ENCODE measurements at regions not wholly inside any gene's neighbourhood (a gene's known extent, or its start where the extent isn't known, plus 50 kb on each side); places are given as distances from the start of the nearest gene placed in this dataset.

- H3K79me2 ChIP-seq (ENCODE audit: insufficient read depth), result no peaks in the 10 kb centered on the region
- no peaks in the 10 kb centered on the region for H3K27me3 ChIP-seq (ENCODE audit: insufficient read depth)
- no peaks in the 10 kb centered on the region for H3F3A ChIP-seq (replicated peaks; ENCODE audit: insufficient read depth)
- no peak for DNase-seq
- H2AFZ ChIP-seq (ENCODE audit: low read depth), result no peak overlapping the region
- H3K9me2 ChIP-seq, result no peaks in the 10 kb centered on the region
- H3K4me3 ChIP-seq (ENCODE audit: low read depth in 2 of 2, low read length in 1 of 2), result no peak overlapping the region
- H3K4me2 ChIP-seq, result no peak overlapping the region
- no peaks in the 10 kb centered on the region for H3K9me3 ChIP-seq
- ChIA-PET POLR2A (no interaction called here), CTCF (no interaction called here)
- TF ChIP-seq, protein P1, sequence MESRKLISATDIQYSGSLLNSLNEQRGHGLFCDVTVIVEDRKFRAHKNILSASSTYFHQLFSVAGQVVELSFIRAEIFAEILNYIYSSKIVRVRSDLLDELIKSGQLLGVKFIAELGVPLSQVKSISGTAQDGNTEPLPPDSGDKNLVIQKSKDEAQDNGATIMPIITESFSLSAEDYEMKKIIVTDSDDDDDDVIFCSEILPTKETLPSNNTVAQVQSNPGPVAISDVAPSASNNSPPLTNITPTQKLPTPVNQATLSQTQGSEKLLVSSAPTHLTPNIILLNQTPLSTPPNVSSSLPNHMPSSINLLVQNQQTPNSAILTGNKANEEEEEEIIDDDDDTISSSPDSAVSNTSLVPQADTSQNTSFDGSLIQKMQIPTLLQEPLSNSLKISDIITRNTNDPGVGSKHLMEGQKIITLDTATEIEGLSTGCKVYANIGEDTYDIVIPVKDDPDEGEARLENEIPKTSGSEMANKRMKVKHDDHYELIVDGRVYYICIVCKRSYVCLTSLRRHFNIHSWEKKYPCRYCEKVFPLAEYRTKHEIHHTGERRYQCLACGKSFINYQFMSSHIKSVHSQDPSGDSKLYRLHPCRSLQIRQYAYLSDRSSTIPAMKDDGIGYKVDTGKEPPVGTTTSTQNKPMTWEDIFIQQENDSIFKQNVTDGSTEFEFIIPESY (IDR thresholded peaks at IDR 0.05; ENCODE audit: borderline replicate concordance, low read depth), result no peak
- no peak for TF ChIP-seq NRF1 (IDR thresholded peaks at IDR 0.05; ENCODE audit: low read depth, low read length)
- H3K36me3 ChIP-seq (replicated peaks in 1 of 2; ENCODE audit: control insufficient read depth in 1 of 2, insufficient read depth in 2 of 2, low read length in 1 of 2), result no peaks in the 10 kb centered on the region
- no peaks in the 10 kb centered on the region for H4K20me1 ChIP-seq (ENCODE audit: insufficient read depth)
- H3K4me1 ChIP-seq (ENCODE audit: control insufficient read depth in 1 of 2, insufficient read depth in 2 of 2, low read depth in 1 of 2, low read length in 1 of 2), result no peaks in the 10 kb centered on the region
- no peak overlapping the region for H3K9ac ChIP-seq
- WGBS (ENCODE audit: low lambda C conversion rate), result 10% methylated on average over 2 of the region's 2 CpGs
- H3K27ac ChIP-seq (ENCODE audit: low read depth in 2 of 2, low read length in 1 of 2), result no peak overlapping the region
Measured at GRCh38 chr1:96034006-96034405, 687.6 kb upstream of the PTBP2 start.

- H3K27me3 ChIP-seq (ENCODE audit: insufficient read depth), result no peaks in the 10 kb centered on the region
- no peak overlapping the region for H3K9ac ChIP-seq
- H2AFZ ChIP-seq (ENCODE audit: low read depth), result no peak overlapping the region
- ChIA-PET POLR2A (no interaction called here), CTCF (interaction anchor here (1.0 kb wide), 1 partner anchor 14 kb away, joined by 4 read pairs; no protein-coding TSS in a partner anchor)
- no peak overlapping the region for H3K4me3 ChIP-seq (ENCODE audit: low read depth in 2 of 2, low read length in 1 of 2)
- no peak for DNase-seq
- 28% methylated on average over 3 of the region's 3 CpGs for WGBS (ENCODE audit: low lambda C conversion rate)
- H4K20me1 ChIP-seq (ENCODE audit: insufficient read depth), result no peaks in the 10 kb centered on the region
- H3K4me2 ChIP-seq, result no peak overlapping the region
- H3K4me1 ChIP-seq (ENCODE audit: control insufficient read depth in 1 of 2, insufficient read depth in 2 of 2, low read depth in 1 of 2, low read length in 1 of 2), result no peaks in the 10 kb centered on the region
- no peak overlapping the region for H3K27ac ChIP-seq (ENCODE audit: low read depth in 2 of 2, low read length in 1 of 2)
- H3K79me2 ChIP-seq (ENCODE audit: insufficient read depth), result no peaks in the 10 kb centered on the region
- no peaks in the 10 kb centered on the region for H3K36me3 ChIP-seq (replicated peaks in 1 of 2; ENCODE audit: control insufficient read depth in 1 of 2, insufficient read depth in 2 of 2, low read length in 1 of 2)
- H3K9me2 ChIP-seq, result no peaks in the 10 kb centered on the region
- H3F3A ChIP-seq (replicated peaks; ENCODE audit: insufficient read depth), result no peaks in the 10 kb centered on the region
- TF ChIP-seq SMC3 (IDR thresholded peaks at IDR 0.05; ENCODE audit: low read depth, low read length) (no peak), TEAD4 (IDR thresholded peaks at IDR 0.05; ENCODE audit: borderline replicate concordance, insufficient read depth) (no peak), MXI1 (IDR thresholded peaks at IDR 0.05; ENCODE audit: low read depth, low read length) (no peak), ELF1 (IDR thresholded peaks at IDR 0.05) (no peak), CHD2 (IDR thresholded peaks at IDR 0.05; ENCODE audit: low read length, partially characterized antibody) (no peak), MEF2A (IDR thresholded peaks at IDR 0.05; ENCODE audit: borderline replicate concordance, low read depth) (no peak)
- TF ChIP-seq, protein P2, sequence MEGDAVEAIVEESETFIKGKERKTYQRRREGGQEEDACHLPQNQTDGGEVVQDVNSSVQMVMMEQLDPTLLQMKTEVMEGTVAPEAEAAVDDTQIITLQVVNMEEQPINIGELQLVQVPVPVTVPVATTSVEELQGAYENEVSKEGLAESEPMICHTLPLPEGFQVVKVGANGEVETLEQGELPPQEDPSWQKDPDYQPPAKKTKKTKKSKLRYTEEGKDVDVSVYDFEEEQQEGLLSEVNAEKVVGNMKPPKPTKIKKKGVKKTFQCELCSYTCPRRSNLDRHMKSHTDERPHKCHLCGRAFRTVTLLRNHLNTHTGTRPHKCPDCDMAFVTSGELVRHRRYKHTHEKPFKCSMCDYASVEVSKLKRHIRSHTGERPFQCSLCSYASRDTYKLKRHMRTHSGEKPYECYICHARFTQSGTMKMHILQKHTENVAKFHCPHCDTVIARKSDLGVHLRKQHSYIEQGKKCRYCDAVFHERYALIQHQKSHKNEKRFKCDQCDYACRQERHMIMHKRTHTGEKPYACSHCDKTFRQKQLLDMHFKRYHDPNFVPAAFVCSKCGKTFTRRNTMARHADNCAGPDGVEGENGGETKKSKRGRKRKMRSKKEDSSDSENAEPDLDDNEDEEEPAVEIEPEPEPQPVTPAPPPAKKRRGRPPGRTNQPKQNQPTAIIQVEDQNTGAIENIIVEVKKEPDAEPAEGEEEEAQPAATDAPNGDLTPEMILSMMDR (IDR thresholded peaks at IDR 0.05), result no peak
- TF ChIP-seq, protein P1 (IDR thresholded peaks at IDR 0.05; ENCODE audit: borderline replicate concordance, low read depth), result no peak
- no peaks in the 10 kb centered on the region for H3K9me3 ChIP-seq
Measured at GRCh38 chr1:96036763-96037162, 684.8 kb upstream of the PTBP2 start.

Data from SK-N-SH (cell line).